Hepatocyte (in vitro differentiated cells): ENCODE measurements at regions not wholly inside any gene's neighbourhood (a gene's known extent, or its start where the extent isn't known, plus 50 kb on each side); places are given as distances from the start of the nearest gene placed in this dataset.

Experiments used
- DNase-seq: peaks from one replicate; pipeline ENCODE4 v3.0.0-alpha.2; 2016; ENCODE audit warnings: low spot score
- H2AFZ ChIP-seq: fragments of 200-600 bp; sonication (generic); 2 replicates; pipeline ENCODE4 v1.6.0; 2016; ENCODE audit warnings: antibody characterized with exemption, mild to moderate bottlenecking
- H3K27ac ChIP-seq: fragments of 200-600 bp; sonication (generic); 2 replicates; pipeline ENCODE4 v1.5.1; 2016; ENCODE audit warnings: mild to moderate bottlenecking
- H3K27me3 ChIP-seq: fragments of 200-600 bp; sonication (generic); 2 replicates; pipeline ENCODE4 v1.6.1; 2016
- H3K36me3 ChIP-seq: fragments of 200-600 bp; sonication (generic); replicated peaks from 2 replicates; pipeline ENCODE4 v1.5.1; 2016; ENCODE audit warnings: low read depth; ENCODE audit not compliant: insufficient read depth
- H3K4me1 ChIP-seq: fragments of 200-600 bp; sonication (generic); 2 replicates; pipeline ENCODE4 v1.5.1; 2016; ENCODE audit warnings: mild to moderate bottlenecking, moderate library complexity; ENCODE audit not compliant: insufficient read depth
- H3K4me2 ChIP-seq: fragments of 200-600 bp; sonication (generic); 2 replicates; pipeline ENCODE4 v1.6.0; 2016
- H3K4me3 ChIP-seq: fragments of 200-600 bp; sonication (generic); 2 replicates; pipeline ENCODE4 v1.5.1; 2016; ENCODE audit warnings: mild to moderate bottlenecking
- H3K79me2 ChIP-seq: fragments of 200-600 bp; sonication (generic); 2 replicates; pipeline ENCODE4 v1.6.0; 2017; ENCODE audit warnings: mild to moderate bottlenecking
- H3K9me2 ChIP-seq: fragments of 200-600 bp; sonication (generic); replicated peaks from 2 replicates; pipeline ENCODE4 v1.6.0; 2017; ENCODE audit warnings: mild to moderate bottlenecking; ENCODE audit not compliant: insufficient read depth
- H3K9me3 ChIP-seq: fragments of 200-600 bp; sonication (generic); 2 replicates; pipeline ENCODE4 v1.5.1; 2016; ENCODE audit warnings: low read depth, mild to moderate bottlenecking
- H4K20me1 ChIP-seq: fragments of 200-600 bp; sonication (generic); 2 replicates; pipeline ENCODE4 v1.6.0; 2016; ENCODE audit warnings: mild to moderate bottlenecking; ENCODE audit not compliant: insufficient read depth, poor library complexity, severe bottlenecking
- CTCF ChIP-seq: fragments of 200-600 bp; sonication (generic); IDR thresholded peaks from 2 replicates; pipeline ENCODE4 v1.5.1; 2016; ENCODE audit warnings: antibody characterized with exemption, mild to moderate bottlenecking; ENCODE audit not compliant: poor library complexity
- EZH2 ChIP-seq: fragments of 200-600 bp; sonication (generic); IDR thresholded peaks from 2 replicates; pipeline ENCODE4 v1.6.1; 2016; ENCODE audit warnings: antibody characterized with exemption, mild to moderate bottlenecking, borderline replicate concordance
- EZH2phosphoT487 ChIP-seq: fragments of 200-600 bp; sonication (generic); IDR thresholded peaks from one replicate; pipeline ENCODE4 v1.6.1; 2018; ENCODE audit warnings: antibody characterized with exemption, mild to moderate bottlenecking, low read depth, moderate library complexity; ENCODE audit not compliant: unreplicated experiment, severe bottlenecking
- WGBS: methylation state at CpG from one replicate; pipeline ENCODE4 v1.1.6; 2016; ENCODE audit warnings: low lambda C conversion rate; ENCODE audit errors: missing lambda C conversion rate; 5-methylcytosine and 5-hydroxymethylcytosine counted together

DNA sequence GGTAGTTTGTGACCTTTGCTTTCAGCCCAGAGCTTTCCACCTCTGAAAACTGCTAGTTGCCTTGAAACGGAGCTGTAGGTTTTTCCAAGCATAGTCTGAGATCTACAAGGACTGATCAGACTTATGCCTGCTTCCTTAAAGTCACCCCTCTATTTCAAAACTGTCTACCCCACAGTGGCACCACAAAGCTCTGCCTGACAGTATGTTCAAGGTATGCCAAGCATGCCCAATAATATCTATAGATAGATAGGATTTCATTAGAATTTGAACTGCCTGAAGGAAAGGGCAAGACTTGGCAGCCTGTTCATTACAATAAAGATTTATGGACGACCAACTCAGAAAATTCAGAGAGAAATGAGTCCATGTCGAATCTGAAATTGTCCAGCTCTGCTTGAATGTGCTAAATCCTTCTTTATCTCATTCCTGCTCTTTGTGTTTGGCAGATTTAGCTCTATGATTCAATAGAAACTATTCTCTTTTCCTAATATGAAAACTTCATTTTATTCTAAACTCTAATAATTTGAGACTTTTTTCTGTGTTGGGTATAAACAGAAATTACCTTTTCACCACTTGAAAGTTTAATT is 227.6 kb upstream of the TBC1D5 start:
- H3K79me2 ChIP-seq: no peaks in the 10 kb centered on the region
- H3K27me3 ChIP-seq: no peaks in the 10 kb centered on the region
- no peaks in the 10 kb centered on the region for H3K9me2 ChIP-seq
- no peak overlapping the region for H2AFZ ChIP-seq
- no peak overlapping the region for H3K4me2 ChIP-seq
- TF ChIP-seq EZH2 (no peak), EZH2phosphoT487 (no peak), CTCF (no peak)
- 54% methylated on average over 3 of the region's 3 CpGs for WGBS
- no peak overlapping the region for H3K27ac ChIP-seq
- peaks cover 14% of the 10 kb centered on the region for H3K4me1 ChIP-seq
- DNase-seq: no peak
- no peaks in the 10 kb centered on the region for H3K9me3 ChIP-seq
- no peaks in the 10 kb centered on the region for H3K36me3 ChIP-seq
- no peak overlapping the region for H3K4me3 ChIP-seq
- H4K20me1 ChIP-seq: no peaks in the 10 kb centered on the region

GRCh38 chr3:17969244-17969643 is 226.8 kb upstream of the TBC1D5 start:
- Histone ChIP-seq H3K36me3 (no peaks in the 10 kb centered on the region), H2AFZ (no peak overlapping the region), H3K4me3 (no peak overlapping the region), H3K79me2 (no peaks in the 10 kb centered on the region), H3K9me3 (no peaks in the 10 kb centered on the region), H3K4me1 (peaks cover 14% of the 10 kb centered on the region), H3K4me2 (no peak overlapping the region), H3K27me3 (no peaks in the 10 kb centered on the region), H3K27ac (no peak overlapping the region), H3K9me2 (no peaks in the 10 kb centered on the region), H4K20me1 (no peaks in the 10 kb centered on the region)
- no peak for DNase-seq
- TF ChIP-seq EZH2phosphoT487: no peak
- TF ChIP-seq CTCF: no peak
- no peak for TF ChIP-seq EZH2
- 98% methylated on average over 3 of the region's 3 CpGs for WGBS

DNA sequence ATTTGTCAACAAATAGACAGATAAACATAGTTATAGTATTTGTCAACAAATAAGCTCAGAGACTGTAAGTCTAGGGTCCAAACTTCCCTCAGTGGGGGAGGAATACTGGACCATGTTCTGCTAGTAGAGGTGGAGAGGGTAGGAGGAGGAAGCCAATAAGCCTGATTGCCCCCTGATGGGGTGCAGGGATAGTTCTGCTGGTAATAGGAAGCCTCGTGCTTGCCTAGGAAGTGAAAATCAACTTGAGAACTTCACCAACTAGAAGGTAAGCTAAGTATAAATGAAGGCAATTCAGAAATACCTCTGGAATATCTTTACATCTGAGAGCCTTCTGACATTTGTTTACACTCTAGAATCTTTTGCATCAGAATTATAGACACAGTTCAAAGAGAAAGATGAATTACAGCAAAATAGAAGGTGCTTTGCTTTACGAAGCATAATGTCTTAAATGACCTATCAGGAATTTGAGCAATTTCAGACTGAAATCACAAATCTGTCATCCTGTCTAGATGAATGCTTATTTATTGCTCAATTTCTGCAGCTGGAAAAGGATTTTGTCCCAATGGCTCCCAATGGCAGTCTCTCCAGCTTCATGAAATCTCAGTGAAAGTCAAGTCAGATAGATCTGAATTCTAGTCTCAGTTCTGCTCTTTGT is 225.6 kb upstream of the TBC1D5 start:
- H2AFZ ChIP-seq: no peak overlapping the region
- H3K27ac ChIP-seq: no peak overlapping the region
- peaks cover 13% of the 10 kb centered on the region for H3K4me1 ChIP-seq
- H3K4me3 ChIP-seq: no peak overlapping the region
- no peak for DNase-seq
- no peak for TF ChIP-seq CTCF
- TF ChIP-seq EZH2: no peak
- TF ChIP-seq EZH2phosphoT487: no peak
- H3K79me2 ChIP-seq: no peaks in the 10 kb centered on the region
- H4K20me1 ChIP-seq: no peaks in the 10 kb centered on the region
- no peak overlapping the region for H3K4me2 ChIP-seq
- no peaks in the 10 kb centered on the region for H3K27me3 ChIP-seq
- WGBS: 61% methylated on average over 2 of the region's 2 CpGs
- H3K36me3 ChIP-seq: no peaks in the 10 kb centered on the region
- H3K9me2 ChIP-seq: no peaks in the 10 kb centered on the region
- H3K9me3 ChIP-seq: no peaks in the 10 kb centered on the region
